NCI-H2107 treated with DMSO at 0.1 percent for 48 hours (cell line): ENCODE measurements at regions not wholly inside any gene's neighbourhood (a gene's known extent, or its start where the extent isn't known, plus 50 kb on each side); places are given as distances from the start of the nearest gene placed in this dataset.

Experiments used
- DNase-seq: peaks from one replicate; lab custom pipeline; 2025; ENCODE audit not compliant: unreplicated experiment; lab: John Stamatoyannopoulos, UW

DNA sequence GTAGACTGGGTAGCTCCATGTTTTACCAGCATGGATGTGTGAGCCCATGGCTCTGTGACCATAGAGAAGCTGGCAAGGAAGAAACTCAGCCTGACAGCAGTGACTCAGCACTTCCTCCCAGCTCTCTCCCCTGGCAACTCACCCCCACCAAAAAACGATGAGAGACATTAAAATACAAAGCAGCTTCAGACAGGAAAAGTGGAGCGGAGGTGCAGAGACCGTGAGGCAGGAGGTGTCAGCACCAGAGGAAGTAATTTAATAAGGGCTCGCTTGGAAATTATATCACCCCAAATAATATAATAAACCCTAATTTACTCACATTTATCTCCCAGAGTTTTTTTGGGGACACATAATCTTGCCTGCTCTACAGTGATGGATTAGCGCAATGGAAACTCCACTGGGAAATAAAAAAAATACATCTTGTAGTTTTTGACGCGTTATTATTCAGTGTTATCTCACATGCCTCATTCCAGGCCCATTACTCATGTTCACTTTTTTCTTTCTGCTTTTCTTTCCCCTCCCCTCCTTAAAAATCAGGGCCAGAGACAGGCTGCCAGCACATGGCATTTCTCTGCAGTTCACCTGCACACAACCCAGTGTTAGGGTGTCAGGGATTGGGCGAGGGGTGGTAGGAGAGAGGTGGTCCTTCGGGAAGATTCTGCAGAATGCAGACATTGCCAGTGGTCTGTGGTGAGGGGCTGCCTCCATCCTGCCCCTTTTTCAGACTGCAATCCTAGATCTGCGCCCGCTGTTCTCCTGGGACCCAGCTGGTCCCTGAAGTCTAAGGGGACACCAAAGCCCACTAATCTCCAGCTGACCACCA lies 170.8 kb downstream of the BUD13 start:
- no peak for DNase-seq

DNA sequence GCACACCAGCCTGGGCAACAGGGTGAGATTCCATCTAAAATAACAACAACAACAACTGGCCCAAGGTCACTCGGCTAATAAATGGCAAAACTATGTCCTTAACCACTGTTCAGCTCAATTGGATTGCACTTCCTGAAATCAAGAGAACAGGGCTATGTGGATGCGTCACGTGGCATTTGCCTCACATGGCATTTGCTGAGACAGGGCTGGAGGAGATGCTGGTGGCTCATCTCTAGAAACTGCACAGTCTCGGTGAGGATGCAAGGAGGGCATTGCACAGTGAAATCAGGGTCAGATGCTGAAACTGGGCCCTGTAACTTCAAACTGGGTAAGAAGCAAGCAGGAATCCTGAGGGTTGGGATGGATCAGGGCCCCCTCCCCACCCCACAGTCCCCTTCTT lies 171.9 kb downstream of the BUD13 start:
- no peak for DNase-seq

GRCh38 chr11:116598556-116598955 lies 174.2 kb downstream of the BUD13 start:
- DNase-seq: no peak

- no peak for DNase-seq
These were observed 174.8 kb downstream of the BUD13 start for GRCh38 chr11:116598036-116598435.

- DNase-seq: no peak
These were observed 176.2 kb downstream of the BUD13 start for GRCh38 chr11:116596346-116597260.

DNA sequence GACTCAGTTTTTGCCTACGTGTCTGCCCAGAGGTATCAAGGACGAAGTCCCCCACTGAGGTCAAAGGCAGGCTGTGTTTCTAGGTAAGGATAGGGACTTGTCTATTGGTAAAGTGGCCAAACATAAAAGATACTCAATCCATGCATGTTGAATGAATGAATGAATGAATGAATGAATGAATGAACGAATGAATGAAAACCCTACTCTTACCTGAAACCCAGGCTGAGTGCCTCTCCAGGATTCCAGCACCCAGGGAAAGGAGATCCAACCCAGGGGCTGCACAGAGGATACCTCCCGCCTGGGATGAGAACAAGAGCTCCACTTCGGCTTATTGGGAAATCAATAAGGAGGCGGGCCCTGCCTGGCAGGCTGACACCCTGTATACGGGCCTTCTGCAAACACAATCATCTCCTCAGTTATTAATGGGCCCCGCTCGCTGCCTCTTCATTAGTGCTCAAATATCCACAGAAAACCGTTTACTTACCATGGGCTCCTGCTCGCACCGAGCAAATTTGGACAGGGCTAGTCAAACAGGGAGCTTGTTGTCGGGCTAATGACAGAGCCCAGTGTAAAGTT lies 177.4 kb downstream of the BUD13 start:
- DNase-seq: peak; percentile 54

DNA sequence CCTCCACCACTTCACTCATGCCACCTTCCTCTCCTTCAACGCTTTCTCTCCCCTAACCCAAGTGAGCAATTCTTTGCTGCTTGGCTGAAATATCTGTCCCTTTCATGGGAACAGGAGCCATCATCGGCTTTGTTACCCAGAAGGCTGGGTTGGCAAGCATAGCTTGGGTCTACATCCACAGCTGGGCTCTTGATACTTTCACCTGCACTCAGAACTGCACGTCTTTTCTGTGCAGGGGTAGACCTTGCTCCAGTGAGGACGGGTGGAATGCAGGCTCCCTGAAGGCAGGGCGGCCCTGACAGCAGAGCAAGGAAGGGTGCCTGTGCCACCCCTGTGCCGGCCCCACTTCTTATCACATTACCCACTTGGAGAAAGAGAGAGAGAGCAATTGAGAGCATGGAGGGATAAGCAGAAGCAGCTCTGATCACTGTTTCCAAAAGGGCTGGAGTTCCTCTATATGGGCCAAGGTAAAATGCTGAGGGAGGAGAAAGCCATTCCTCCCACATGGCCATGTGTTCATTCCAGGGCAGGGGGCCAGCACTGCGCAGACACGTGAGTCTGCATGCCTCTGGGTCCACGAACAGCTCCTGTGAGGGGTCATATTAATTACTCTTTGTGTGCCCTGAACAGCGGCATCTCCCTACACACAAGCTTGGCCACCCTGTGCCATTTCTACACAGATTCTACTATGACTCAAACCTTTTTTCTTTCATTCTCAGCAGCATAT lies 181.8 kb downstream of the BUD13 start:
- DNase-seq: no peak

DNA sequence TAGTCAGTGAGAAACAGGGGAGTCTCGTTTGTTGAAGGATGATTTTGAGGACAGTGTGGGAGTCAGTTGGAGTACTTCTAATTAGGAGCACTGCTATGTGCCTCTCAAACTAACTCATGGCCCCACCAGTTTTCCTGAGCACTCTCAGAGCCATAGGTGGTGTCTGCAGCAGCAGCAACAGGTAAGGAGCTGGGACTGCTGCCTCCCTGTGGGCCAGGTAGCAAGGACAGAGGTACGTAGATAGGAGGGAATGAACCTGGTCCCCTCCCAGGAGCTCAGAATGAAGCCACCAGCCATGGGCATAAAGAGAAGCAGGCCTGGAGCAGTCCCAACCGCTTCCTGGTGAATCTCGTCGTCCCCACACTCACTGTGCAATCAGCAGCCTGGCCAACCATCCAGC lies 183.4 kb downstream of the BUD13 start:
- DNase-seq: no peak

- DNase-seq: no peak
These were observed 186.4 kb downstream of the BUD13 start for GRCh38 chr11:116586392-116586791.

DNA sequence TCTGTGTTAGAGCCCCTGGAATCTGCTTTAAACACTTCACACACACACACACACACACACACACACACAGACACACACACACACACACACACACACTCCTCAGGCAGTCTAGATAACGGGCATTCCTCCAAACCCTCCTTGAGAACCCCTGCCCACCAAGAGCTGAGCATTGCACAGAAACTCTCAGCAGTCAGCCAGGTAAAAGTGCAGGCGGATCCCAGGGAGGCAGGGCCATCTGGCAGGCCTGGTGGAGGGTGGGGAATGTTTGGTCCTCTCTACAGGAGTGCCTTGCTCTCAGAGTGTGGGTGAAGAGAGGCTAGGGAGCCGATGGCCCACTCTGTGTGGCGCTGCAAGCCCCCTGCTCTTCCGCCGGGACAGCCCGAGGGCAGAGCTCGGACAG lies 190.2 kb downstream of the BUD13 start:
- DNase-seq: no peak

DNA sequence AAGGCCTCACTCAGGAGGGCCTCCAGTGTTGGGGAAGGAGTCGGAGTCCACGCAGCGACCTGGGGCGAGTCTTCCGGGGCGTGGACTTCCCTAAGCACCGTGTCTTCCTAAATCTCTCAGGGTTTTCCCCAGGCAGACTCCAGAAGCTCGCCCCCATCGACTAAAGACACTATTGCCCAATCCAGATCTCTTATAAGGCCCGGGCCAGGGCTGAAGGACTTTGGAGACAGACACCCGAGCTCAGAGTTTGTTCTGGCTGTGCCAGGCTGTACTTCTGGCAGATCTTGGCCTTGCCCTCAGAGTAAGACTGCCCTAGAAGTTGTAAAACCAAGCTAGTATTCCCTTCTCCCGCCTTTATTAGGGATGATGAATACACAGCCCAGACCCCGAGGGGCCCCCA lies 191.4 kb downstream of the BUD13 start:
- DNase-seq: no peak

GRCh38 chr11:116580799-116581198 lies 192.0 kb downstream of the BUD13 start:
- DNase-seq: no peak

GRCh38 chr11:116579857-116580727 lies 192.7 kb downstream of the BUD13 start:
- DNase-seq: no peak

DNA sequence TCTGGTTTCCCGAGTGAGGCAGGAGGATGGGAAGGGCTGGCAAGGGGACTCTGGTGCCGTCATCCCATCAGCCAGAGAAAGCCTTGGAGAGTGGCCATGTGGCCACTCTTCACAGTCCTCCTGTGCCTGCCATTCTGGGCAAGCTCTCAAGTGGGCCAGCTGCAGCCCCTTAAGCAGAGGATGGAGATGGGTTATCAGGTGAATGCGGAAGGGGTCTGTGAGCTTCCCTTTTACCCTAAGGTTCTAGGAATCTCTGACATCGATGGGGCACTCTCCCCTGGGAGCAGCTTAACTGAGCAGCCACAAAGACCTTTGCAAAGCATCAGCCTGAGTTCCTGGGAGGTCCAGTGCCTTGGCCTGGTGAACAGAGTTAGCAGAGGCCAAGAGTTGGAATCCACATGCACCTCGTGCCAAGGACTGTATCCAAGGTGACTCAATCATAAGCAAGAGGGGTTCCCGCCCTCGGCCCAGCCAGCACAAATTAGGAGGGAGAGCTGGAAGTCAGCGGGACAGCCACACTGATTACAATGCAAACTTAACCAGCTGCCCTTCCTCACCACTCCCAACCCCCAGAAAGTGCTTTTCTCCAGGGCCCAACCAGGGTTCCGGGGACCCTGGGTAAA lies 193.6 kb downstream of the BUD13 start:
- DNase-seq: no peak

- DNase-seq: no peak
These were observed 194.8 kb downstream of the BUD13 start for GRCh38 chr11:116577956-116578355.

DNA sequence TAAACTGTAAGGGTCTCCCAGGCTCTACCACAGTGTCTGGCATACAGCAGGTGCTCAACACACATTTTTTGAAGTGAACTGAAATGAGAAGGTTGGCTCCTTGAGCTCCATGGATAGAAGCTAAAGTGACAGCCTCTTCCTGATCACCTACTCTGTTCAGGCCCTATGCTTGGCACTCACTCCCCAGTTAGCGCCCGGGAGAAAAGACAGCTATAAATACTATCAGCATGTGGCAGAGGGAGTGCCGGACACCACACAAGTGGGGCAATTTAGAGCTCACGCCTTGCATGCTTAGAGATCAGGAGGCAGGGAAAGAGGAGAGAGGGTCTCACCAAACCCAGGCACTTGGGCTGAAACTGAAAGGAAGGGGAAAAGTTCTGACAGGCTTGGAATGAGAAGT lies 195.5 kb downstream of the BUD13 start:
- no peak for DNase-seq

DNA sequence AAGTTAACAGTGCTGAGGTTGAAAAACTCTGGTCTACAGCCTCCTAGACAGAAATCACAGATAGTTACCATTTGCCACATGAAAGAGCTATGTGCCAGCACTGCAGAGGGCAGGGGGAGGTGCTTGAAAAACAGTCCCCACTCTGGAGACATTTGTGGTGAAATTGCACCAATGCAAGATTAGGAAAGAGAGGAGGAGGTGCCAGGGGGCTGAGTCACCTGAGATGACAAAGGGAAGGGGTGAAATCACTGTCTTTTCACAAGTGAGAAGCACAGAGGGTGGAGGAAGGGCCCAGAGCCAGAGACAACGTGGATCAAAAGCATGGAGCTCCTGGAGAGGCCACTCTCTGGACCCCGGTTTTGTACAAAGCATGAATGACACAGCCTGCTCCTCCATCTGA lies 196.3 kb downstream of the BUD13 start:
- DNase-seq: no peak

DNA sequence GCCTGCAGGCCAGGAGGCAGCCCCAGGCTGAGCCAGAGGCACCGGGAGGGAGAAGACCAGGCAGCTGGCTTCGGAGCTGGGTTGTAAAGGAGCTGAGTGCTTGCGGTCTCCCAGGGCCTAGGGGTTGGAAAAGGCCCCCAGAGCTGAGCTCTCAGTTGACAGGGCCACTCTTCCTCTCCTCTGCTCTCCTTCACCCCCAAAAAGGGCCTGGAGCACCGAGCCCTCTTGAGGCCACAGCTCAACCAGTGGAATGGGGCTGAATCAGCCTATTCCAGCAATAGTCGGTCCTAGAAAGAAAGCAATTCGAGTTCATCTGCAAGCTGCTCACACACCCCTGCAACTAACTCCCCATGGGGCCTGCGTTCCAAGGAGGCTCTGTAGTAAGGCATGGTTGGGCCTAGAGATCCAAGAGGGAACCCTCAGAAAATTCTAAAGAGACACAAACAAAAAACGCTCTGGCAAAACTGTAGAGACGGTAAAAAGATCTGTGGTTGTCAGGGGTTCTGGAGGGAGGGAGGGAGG lies 205.0 kb downstream of the BUD13 start:
- DNase-seq: no peak

DNA sequence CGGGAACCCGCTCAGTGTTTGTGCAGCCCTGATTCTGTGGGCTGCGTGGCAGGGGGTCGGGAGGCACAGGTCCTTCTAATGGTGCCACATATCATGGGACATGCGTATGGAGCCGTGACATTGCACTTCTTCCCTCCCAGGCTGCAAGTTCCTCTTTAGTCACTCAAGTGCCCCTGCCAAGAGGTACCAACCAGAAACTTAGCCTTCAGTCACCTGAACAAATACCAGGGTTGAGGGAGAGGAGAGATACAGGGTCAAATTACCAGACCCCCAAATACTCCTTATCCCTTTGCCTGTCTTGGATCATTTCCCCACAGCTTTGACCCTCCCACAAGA lies 209.1 kb downstream of the BUD13 start:
- no peak for DNase-seq
